Kidney epithelial cell (primary cell): ENCODE measurements at regions not wholly inside any gene's neighbourhood (a gene's known extent, or its start where the extent isn't known, plus 50 kb on each side); places are given as distances from the start of the nearest gene placed in this dataset.

Experiments
- DNase-seq: peaks from one replicate; pipeline ENCODE4 v3.0.0-alpha.2; 2010; ENCODE audit warnings: low read depth
- H3K27me3 ChIP-seq: 2 replicates; pipeline ENCODE4 v1.6.0; 2011; ENCODE audit warnings: low read length; ENCODE audit not compliant: control insufficient read depth, insufficient read depth
- H3K36me3 ChIP-seq: 2 replicates; pipeline ENCODE4 v1.5.1; 2011; ENCODE audit warnings: low read length; ENCODE audit not compliant: control insufficient read depth, insufficient read depth
- H3K4me3 ChIP-seq: 2 replicates; pipeline ENCODE4 v1.5.1; 2011; ENCODE audit warnings: low read depth, mild to moderate bottlenecking, control low read depth, low read length
- CTCF ChIP-seq: IDR thresholded peaks from 2 replicates; pipeline ENCODE4 v1.5.1; 2011; ENCODE audit warnings: mild to moderate bottlenecking, moderate library complexity, low read length, control low read depth, inconsistent platforms; ENCODE audit not compliant: insufficient read depth, poor library complexity, severe bottlenecking

GRCh38 chr5:82861701-82862100 lies 215.5 kb downstream of the TMEM167A start:
- Histone ChIP-seq H3K36me3 (no peaks in the 10 kb centered on the region), H3K27me3 (no peaks in the 10 kb centered on the region), H3K4me3 (no peak overlapping the region)
- no peak for TF ChIP-seq CTCF
- no peak for DNase-seq

GRCh38 chr5:82859451-82860140 lies 217.6 kb downstream of the TMEM167A start:
- no peak for TF ChIP-seq CTCF
- H3K4me3 ChIP-seq = no peak overlapping the region
- H3K36me3 ChIP-seq = no peaks in the 10 kb centered on the region
- no peaks in the 10 kb centered on the region for H3K27me3 ChIP-seq
- DNase-seq = no peak

- Histone ChIP-seq H3K4me3 (no peak overlapping the region), H3K36me3 (no peaks in the 10 kb centered on the region), H3K27me3 (no peaks in the 10 kb centered on the region)
- TF ChIP-seq CTCF = no peak
- DNase-seq = no peak
Observed at GRCh38 chr5:82858151-82859025, 218.8 kb downstream of the TMEM167A start.

- Histone ChIP-seq H3K27me3 (no peaks in the 10 kb centered on the region), H3K4me3 (no peak overlapping the region), H3K36me3 (no peaks in the 10 kb centered on the region)
- TF ChIP-seq CTCF = no peak
- no peak for DNase-seq
Observed at GRCh38 chr5:82855893-82856550, 221.2 kb downstream of the TMEM167A start.

- TF ChIP-seq CTCF = no peak
- no peaks in the 10 kb centered on the region for H3K36me3 ChIP-seq
- no peaks in the 10 kb centered on the region for H3K27me3 ChIP-seq
- DNase-seq = no peak
- no peak overlapping the region for H3K4me3 ChIP-seq
Observed at GRCh38 chr5:82854956-82855355, 222.2 kb downstream of the TMEM167A start.
